H1 (cell line): ENCODE measurements at regions not wholly inside any gene's neighbourhood (a gene's known extent, or its start where the extent isn't known, plus 50 kb on each side); places are given as distances from the start of the nearest gene placed in this dataset.

Experiments
- CTCF ChIP-seq, 3 experiments: IDR thresholded peaks; 1 replicate in 2 of 3; 2 replicates in 1 of 3; pipeline versions ENCODE4 v1.5.1 to v1.6.1; 2011; ENCODE audit warnings: low read length in 3 of 3, mild to moderate bottlenecking in 3 of 3, inconsistent platforms in 2 of 3, low read depth in 1 of 3, moderate library complexity in 1 of 3; ENCODE audit not compliant: insufficient read depth in 1 of 3; ENCODE audit errors: control extremely low read depth in 1 of 3
- MAX ChIP-seq: IDR thresholded peaks from 2 replicates; pipeline ENCODE4 v1.6.1; 2012; ENCODE audit warnings: inconsistent platforms
- TAF1 ChIP-seq: IDR thresholded peaks from 2 replicates; pipeline ENCODE4 v1.6.1; 2011; ENCODE audit warnings: mild to moderate bottlenecking, low read depth, low read length

GRCh38 chr11:45347348-45348082 is 61.4 kb upstream of the SYT13 start:
- no peak for TF ChIP-seq CTCF (IDR thresholded peaks at IDR 0.05; ENCODE audit: control extremely low read depth in 1 of 3, insufficient read depth in 1 of 3, low read depth in 1 of 3, low read length in 3 of 3)
- no peak for TF ChIP-seq MAX
- no peak for TF ChIP-seq TAF1
